Transverse colon (tissue), 4 donors: ENCODE measurements at regions not wholly inside any gene's neighbourhood (a gene's known extent, or its start where the extent isn't known, plus 50 kb on each side); places are given as distances from the start of the nearest gene placed in this dataset.
A peak's percentile ranks its signal among the peaks of the same experiment; 100 is the strongest.

Experiments used
- DNase-seq: peaks from one replicate; pipeline ENCODE4 v3.0.0-alpha.2; 2019
- H3K27ac ChIP-seq, 4 donors: fragments of 200-600 bp; sonication (generic); 2 replicates each; pipeline ENCODE4 v1.5.1; 2016 to 2018; ENCODE audit warnings: inconsistent platforms in 4 of 4
- H3K27me3 ChIP-seq: fragments of 200-600 bp; sonication (generic); 2 replicates; pipeline ENCODE4 v1.5.1; 2017; ENCODE audit warnings: inconsistent platforms
- H3K36me3 ChIP-seq, 4 donors: fragments of 200-600 bp; sonication (generic); 2 replicates each; pipeline ENCODE4 v1.5.1; 2017 to 2019; ENCODE audit warnings: inconsistent platforms in 4 of 4
- H3K4me1 ChIP-seq, 4 donors: fragments of 200-600 bp; sonication (generic); 2 replicates each; pipeline ENCODE4 v1.5.1; 2017 to 2020; ENCODE audit warnings: inconsistent platforms in 4 of 4
- H3K4me3 ChIP-seq, 4 donors: fragments of 200-600 bp; sonication (generic); 1 replicate in 1 of 4; 2 replicates in 3 of 4; pipeline versions ENCODE4 v1.5.1 to v1.6.1; 2017 to 2019; ENCODE audit warnings: inconsistent platforms in 4 of 4
- H3K9me3 ChIP-seq, 2 donors: fragments of 200-600 bp; sonication (generic); 2 replicates each; pipeline ENCODE4 v1.5.1; 2017 to 2019; ENCODE audit warnings: inconsistent platforms in 2 of 2
- CTCF ChIP-seq, 5 experiments: fragments of 200-600 bp in 3 of 5; fragments of 450-650 bp in 2 of 5; sonication (generic) in 3 of 5; IDR thresholded peaks; 1 replicate in 2 of 5; 2 replicates in 3 of 5; pipeline ENCODE4 v1.5.1; 2016 to 2017; ENCODE audit warnings: antibody characterized with exemption in 5 of 5, inconsistent platforms in 3 of 5, mild to moderate bottlenecking in 2 of 5, moderate library complexity in 1 of 5
- EP300 ChIP-seq: sonication (generic); formaldehyde crosslinking; IDR thresholded peaks from one replicate; pipeline ENCODE4 v1.6.1; 2017; ENCODE audit warnings: antibody characterized with exemption, low read depth
- POLR2A ChIP-seq: fragments of 450-650 bp; IDR thresholded peaks from one replicate; pipeline ENCODE4 v1.6.1; 2016; ENCODE audit warnings: antibody characterized with exemption, mild to moderate bottlenecking, moderate library complexity
- POLR2AphosphoS5 ChIP-seq, 3 donors: sonication (generic); formaldehyde crosslinking; IDR thresholded peaks; one replicate each; pipeline ENCODE4 v1.6.1; 2016; ENCODE audit warnings: antibody characterized with exemption in 3 of 3
- WGBS, 2 donors: methylation state at CpG; one replicate each; pipeline ENCODE4 v1.1.5; 2018; ENCODE audit warnings: low coverage in 1 of 2; 5-methylcytosine and 5-hydroxymethylcytosine counted together
- in situ Hi-C, 4 donors: fragments of 200-750 bp; cut with MboI; loops; one replicate each; pipeline versions ENCODE4 v1.15.0 to v1.15.1; 2017; ENCODE audit warnings: low sequenced_read_pairs in 3 of 4, low pct_ligation_motif_present in 1 of 4, low pct_unique_long_range_greater_than_20kb in 1 of 4
- intact Hi-C: fragments of 100-400 bp; cut with DNase I; formaldehyde crosslinking; loops from one replicate; pipeline ENCODE4 v1.15.1; 2023; ENCODE audit warnings: low total_unique reads

- DNase-seq: no peak
- no peaks in the 10 kb centered on the region for H3K27me3 ChIP-seq
- intact Hi-C loops: no loop called here
- no peak overlapping the region for H3K27ac ChIP-seq
- H3K9me3 ChIP-seq: no peaks in the 10 kb centered on the region
- in situ Hi-C loops: no loop called here
- TF ChIP-seq POLR2A: no peak
- TF ChIP-seq POLR2AphosphoS5 (IDR thresholded peaks at IDR 0.05): no peak
- no peak overlapping the region for H3K4me3 ChIP-seq
- no peaks in the 10 kb centered on the region for H3K36me3 ChIP-seq
- WGBS, 2 donors: 44 to 55% methylated on average over 7 to 9 of the region's 9 CpGs
- no peaks in the 10 kb centered on the region for H3K4me1 ChIP-seq
Measured at GRCh38 chr4:55181010-55182005, 55.9 kb upstream of the KDR start.

GRCh38 chr4:55183926-55184599 lies 58.7 kb upstream of the KDR start:
- 37 to 50% methylated on average over 2 to 8 of the region's 8 CpGs for WGBS, 2 donors
- in situ Hi-C loops: no loop called here
- no peaks in the 10 kb centered on the region for H3K4me1 ChIP-seq
- H3K4me3 ChIP-seq: no peak overlapping the region
- no peak for TF ChIP-seq POLR2AphosphoS5 (IDR thresholded peaks at IDR 0.05)
- no peaks in the 10 kb centered on the region for H3K9me3 ChIP-seq
- intact Hi-C loops: no loop called here
- H3K27me3 ChIP-seq: no peaks in the 10 kb centered on the region
- no peak for DNase-seq
- H3K27ac ChIP-seq: no peak overlapping the region
- no peaks in the 10 kb centered on the region for H3K36me3 ChIP-seq

GRCh38 chr4:55184600-55185523 lies 59.5 kb upstream of the KDR start:
- Histone ChIP-seq H3K9me3 (no peaks in the 10 kb centered on the region), H3K27ac (no peak overlapping the region), H3K27me3 (no peaks in the 10 kb centered on the region), H3K4me1 (no peaks in the 10 kb centered on the region), H3K36me3 (no peaks in the 10 kb centered on the region), H3K4me3 (no peak overlapping the region)
- DNase-seq: peak; percentile 38
- intact Hi-C loops (no loop called here), in situ Hi-C loops (no loop called here)
- TF ChIP-seq POLR2A (no peak), CTCF (IDR thresholded peaks at IDR 0.05) (peak; percentile 28 to 43 (median 38))
- 40 to 64% methylated on average over 5 to 9 of the region's 9 CpGs for WGBS, 2 donors

GRCh38 chr4:55186123-55186522 lies 60.7 kb upstream of the KDR start:
- Histone ChIP-seq H3K9me3 (no peaks in the 10 kb centered on the region), H3K4me3 (no peak overlapping the region), H3K27ac (no peak overlapping the region), H3K36me3 (no peaks in the 10 kb centered on the region), H3K4me1 (no peaks in the 10 kb centered on the region), H3K27me3 (no peaks in the 10 kb centered on the region)
- no peak for TF ChIP-seq POLR2A
- in situ Hi-C loops: no loop called here
- no peak for DNase-seq
- intact Hi-C loops: no loop called here

GRCh38 chr4:55186700-55187099 lies 61.3 kb upstream of the KDR start:
- H3K4me3 ChIP-seq: no peak overlapping the region
- in situ Hi-C loops: no loop called here
- no peak for DNase-seq
- H3K27me3 ChIP-seq: no peaks in the 10 kb centered on the region
- no peaks in the 10 kb centered on the region for H3K9me3 ChIP-seq
- H3K4me1 ChIP-seq: no peaks in the 10 kb centered on the region
- no peak for TF ChIP-seq POLR2AphosphoS5 (IDR thresholded peaks at IDR 0.05)
- no peak for TF ChIP-seq EP300
- no peak for TF ChIP-seq CTCF (IDR thresholded peaks at IDR 0.05)
- TF ChIP-seq POLR2A: no peak
- H3K36me3 ChIP-seq: no peaks in the 10 kb centered on the region
- WGBS, 2 donors: 40 to 56% methylated on average over 3 of the region's 3 CpGs
- intact Hi-C loops: no loop called here
- no peak overlapping the region for H3K27ac ChIP-seq
